Glomerular visceral epithelial cell (primary cell): ENCODE measurements at regions not wholly inside any gene's neighbourhood (a gene's known extent, or its start where the extent isn't known, plus 50 kb on each side); places are given as distances from the start of the nearest gene placed in this dataset.

Experiments
- DNase-seq: peaks from one replicate; pipeline ENCODE4 v3.0.0-alpha.2; 2016; ENCODE audit errors: extremely low spot score

GRCh38 chr16:73152386-73153125 lies 104.6 kb upstream of the ZFHX3 start:
- no peak for DNase-seq

GRCh38 chr16:73151941-73152340 lies 104.0 kb upstream of the ZFHX3 start:
- no peak for DNase-seq

GRCh38 chr16:73151225-73151624 lies 103.3 kb upstream of the ZFHX3 start:
- DNase-seq: no peak

GRCh38 chr16:73150786-73151185 lies 102.9 kb upstream of the ZFHX3 start:
- DNase-seq: no peak

GRCh38 chr16:73149334-73149733 lies 101.4 kb upstream of the ZFHX3 start:
- no peak for DNase-seq

GRCh38 chr16:73147958-73148357 lies 100.0 kb upstream of the ZFHX3 start:
- DNase-seq: no peak

- no peak for DNase-seq
Measured at GRCh38 chr16:73145166-73145880, 97.4 kb upstream of the ZFHX3 start.

GRCh38 chr16:73143576-73144422 lies 95.9 kb upstream of the ZFHX3 start:
- no peak for DNase-seq

- DNase-seq: no peak
Measured at GRCh38 chr16:73143002-73143401, 95.1 kb upstream of the ZFHX3 start.

GRCh38 chr16:73142053-73142854 lies 94.3 kb upstream of the ZFHX3 start:
- DNase-seq: no peak

- no peak for DNase-seq
Measured at GRCh38 chr16:73140929-73141328, 93.0 kb upstream of the ZFHX3 start.

- DNase-seq: no peak
Measured at GRCh38 chr16:73131156-73131862, 83.4 kb upstream of the ZFHX3 start.

GRCh38 chr16:73129455-73129854 lies 81.5 kb upstream of the ZFHX3 start:
- no peak for DNase-seq

GRCh38 chr16:73126525-73126853 lies 78.6 kb upstream of the ZFHX3 start:
- no peak for DNase-seq

- DNase-seq: no peak
Measured at GRCh38 chr16:73125850-73126524, 78.1 kb upstream of the ZFHX3 start.

- no peak for DNase-seq
Measured at GRCh38 chr16:73124665-73125375, 76.9 kb upstream of the ZFHX3 start.

- no peak for DNase-seq
Measured at GRCh38 chr16:73124097-73124652, 76.2 kb upstream of the ZFHX3 start.

- DNase-seq: no peak
Measured at GRCh38 chr16:73122604-73123391, 74.9 kb upstream of the ZFHX3 start.

- DNase-seq: no peak
Measured at GRCh38 chr16:73116576-73116975, 68.6 kb upstream of the ZFHX3 start.
